ENCODE measurements at regions not wholly inside any gene's neighbourhood (a gene's known extent, or its start where the extent isn't known, plus 50 kb on each side); places are given as distances from the start of the nearest gene placed in this dataset.

GRCh38 chr6:156376091-156376490 lies 401.1 kb upstream of the ARID1B start:
- DNase-seq (ENCODE audit: low spot score) = no peak

DNA sequence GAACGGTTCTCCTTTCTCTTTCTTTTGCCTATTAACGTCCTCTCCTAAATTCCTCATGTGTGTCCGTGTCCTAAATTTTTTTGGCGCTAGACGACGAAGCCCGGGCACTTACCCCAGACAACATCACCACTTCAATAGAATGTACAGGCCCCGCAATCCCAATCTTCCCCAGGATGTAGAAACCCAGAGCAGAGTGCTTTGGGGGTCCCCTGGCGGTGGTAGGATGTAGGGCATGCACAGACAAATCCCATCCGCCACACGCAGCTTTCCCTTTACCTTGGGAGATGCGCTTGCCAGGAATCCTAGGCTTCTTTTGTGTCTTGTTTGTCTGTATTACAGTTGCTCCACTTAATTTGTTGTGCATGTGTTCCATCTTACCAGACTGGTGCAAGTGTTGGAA lies 417.3 kb upstream of the ARID1B start:
- DNase-seq (ENCODE audit: low spot score) = peak; percentile 42

DNA sequence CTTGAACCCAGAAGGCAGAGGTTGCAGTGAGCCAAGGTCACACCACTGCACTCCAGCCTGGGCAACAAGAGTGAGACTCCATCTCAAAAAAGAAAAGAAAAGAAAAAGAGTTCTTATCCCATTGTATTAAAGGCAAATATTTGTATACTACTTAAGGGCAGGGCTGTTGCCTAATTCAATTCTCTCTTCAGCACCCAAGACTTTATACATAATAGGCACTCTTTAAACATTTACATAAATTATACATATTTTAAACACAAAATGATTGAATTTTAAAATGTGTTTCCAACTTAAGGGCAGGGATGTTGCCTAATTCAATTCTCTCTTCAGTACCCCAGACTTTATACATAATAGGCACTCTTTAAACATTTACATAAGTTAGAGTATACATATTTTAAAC lies 424.3 kb upstream of the ARID1B start:
- DNase-seq (ENCODE audit: low spot score) = no peak

GRCh38 chr6:156351346-156351966 lies 425.7 kb upstream of the ARID1B start:
- no peak for DNase-seq (ENCODE audit: low spot score)

- DNase-seq (ENCODE audit: low spot score) = no peak
These were observed 426.8 kb upstream of the ARID1B start for GRCh38 chr6:156350337-156350736.

DNA sequence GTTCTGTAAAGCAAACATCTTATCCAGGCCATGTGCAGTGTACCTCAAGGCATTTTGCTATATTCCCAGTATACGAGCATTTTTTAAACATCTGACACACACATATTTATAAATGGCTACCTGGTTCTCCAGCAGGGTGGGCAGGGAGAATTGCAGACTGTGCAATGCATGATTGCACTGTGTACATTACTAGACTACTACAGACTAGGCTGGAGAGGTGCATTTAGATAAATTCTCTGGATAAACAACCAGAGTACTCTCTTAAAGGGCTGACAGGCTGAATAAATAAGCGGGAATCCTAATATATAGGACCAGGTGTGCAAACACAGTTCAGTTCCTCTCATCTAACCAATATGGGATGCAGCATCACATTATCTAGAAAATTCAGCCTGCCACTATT lies 428.3 kb upstream of the ARID1B start:
- DNase-seq (ENCODE audit: low spot score) = no peak

- no peak for DNase-seq (ENCODE audit: low spot score)
These were observed 428.8 kb upstream of the ARID1B start for GRCh38 chr6:156348424-156348823.

- no peak for DNase-seq (ENCODE audit: low spot score)
These were observed 429.5 kb upstream of the ARID1B start for GRCh38 chr6:156347656-156348055.

DNA sequence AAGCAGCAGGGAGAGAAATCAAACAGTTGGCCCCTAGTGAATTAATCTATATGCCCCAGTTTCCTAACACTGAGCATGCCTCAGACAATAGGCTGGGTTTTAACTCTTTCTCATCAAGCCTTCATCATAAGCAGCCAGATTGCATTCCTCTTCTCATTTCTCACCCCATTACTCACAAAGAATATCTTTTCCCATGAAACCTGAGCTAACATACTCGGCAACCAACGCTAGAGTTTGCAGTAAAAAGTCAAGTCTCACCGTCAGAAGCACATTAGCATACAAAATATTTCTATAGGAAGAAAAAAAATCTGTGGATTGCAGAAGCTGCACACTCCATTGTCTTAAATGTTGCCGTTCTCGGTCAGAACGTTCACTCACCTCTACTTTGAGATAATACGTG lies 429.9 kb upstream of the ARID1B start:
- no peak for DNase-seq (ENCODE audit: low spot score)

GRCh38 chr6:156345700-156346099 lies 431.5 kb upstream of the ARID1B start:
- DNase-seq (ENCODE audit: low spot score) = no peak

DNA sequence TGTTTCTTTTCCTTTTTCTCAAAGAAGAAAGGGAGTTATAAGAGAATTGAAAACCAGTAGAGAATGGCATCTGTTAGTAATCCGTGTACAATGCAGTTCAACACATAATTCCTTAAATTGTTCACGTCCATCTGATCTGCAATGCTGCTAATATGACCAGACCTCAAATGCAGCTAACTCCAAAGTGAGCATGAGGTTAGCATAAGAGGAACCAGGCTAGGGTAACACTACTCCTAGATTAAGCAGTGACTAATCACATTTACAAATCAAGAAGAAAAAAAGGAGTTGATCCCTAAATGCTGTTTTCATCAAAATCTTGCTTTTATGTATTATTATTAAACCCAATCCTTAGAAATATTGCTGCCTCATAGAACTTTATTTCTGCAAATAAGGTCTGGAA lies 432.7 kb upstream of the ARID1B start:
- no peak for DNase-seq (ENCODE audit: low spot score)

DNA sequence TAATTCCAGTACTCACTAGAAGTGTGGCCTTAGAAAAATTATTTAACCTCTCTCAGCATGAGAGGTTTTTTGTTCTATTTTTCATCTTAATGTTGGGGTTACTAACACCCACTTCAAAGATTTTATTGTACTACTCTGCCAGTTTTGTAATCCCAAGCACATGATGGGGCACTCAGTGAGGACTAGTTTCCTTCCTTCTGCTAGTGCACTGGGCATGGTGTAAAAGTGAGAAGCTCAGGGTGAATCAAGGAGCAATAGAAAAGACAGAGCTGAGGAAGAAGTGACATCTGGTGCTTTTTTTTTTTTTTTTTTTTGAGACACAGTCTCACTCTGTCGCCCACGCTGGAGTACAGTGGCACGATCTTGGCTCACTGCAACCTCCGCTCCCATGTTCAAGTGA lies 439.4 kb upstream of the ARID1B start:
- no peak for DNase-seq (ENCODE audit: low spot score)

- no peak for DNase-seq (ENCODE audit: low spot score)
These were observed 440.4 kb upstream of the ARID1B start for GRCh38 chr6:156336733-156337132.

DNA sequence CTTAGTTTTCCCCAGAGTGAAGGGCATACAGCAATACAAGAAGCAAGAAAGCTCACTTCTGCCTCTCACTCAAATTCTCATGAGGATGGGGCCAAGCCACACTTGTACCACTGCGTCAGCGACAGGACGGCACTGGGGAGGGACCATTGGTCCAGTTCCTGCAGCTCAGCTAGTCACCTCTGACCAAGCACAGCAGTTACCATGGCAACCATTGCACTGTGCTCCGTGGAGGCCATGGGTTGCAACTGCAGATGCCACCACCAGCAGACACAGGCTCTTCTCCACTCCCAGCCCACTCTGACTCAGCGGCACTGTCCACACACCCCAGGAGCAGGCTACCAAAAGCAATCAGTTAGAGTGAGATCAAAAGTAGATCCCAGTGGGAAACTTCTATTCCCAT lies 441.1 kb upstream of the ARID1B start:
- no peak for DNase-seq (ENCODE audit: low spot score)

GRCh38 chr6:156334966-156335365 lies 442.2 kb upstream of the ARID1B start:
- no peak for DNase-seq (ENCODE audit: low spot score)

DNA sequence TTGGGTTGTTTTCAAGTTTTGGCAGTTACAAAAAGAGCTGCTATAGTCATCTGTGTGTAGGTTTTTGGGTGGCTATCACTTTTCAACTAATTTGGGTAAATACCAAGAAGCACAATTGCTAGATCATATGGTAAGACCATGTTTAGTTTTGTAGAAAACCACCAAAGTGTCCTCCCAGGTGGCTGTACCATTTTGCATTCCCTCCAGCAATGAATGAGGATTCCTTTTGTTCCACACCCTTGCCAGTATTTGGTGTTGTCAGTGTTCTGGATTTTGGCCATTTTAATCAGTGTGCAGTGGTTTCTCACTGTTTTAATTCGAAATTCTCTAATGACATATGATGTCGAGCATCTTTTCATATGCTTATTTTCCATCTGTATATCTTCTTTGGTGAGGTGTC lies 457.5 kb upstream of the ARID1B start:
- no peak for DNase-seq (ENCODE audit: low spot score)

GRCh38 chr6:156316583-156317125 lies 460.5 kb upstream of the ARID1B start:
- no peak for DNase-seq (ENCODE audit: low spot score)

GRCh38 chr6:156315146-156315545 lies 462.0 kb upstream of the ARID1B start:
- no peak for DNase-seq (ENCODE audit: low spot score)

DNA sequence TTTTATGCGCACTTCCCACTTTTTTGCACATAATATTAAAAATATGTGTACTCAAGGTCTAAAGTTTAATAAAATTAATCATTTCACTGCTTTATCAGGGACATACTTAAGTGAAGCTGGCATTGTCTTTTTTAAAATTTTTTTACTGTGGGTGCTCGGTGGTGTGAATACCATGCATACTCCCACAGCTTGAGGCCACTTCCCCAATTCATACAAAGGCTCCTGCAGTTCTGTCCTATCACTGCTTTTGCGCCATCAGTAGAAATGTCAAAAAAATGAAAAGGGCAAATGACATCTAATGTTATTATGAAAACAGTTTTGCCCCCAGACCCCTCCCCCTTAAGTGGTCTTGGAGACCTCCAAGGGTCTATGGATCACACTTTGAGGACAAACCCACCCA lies 464.1 kb upstream of the ARID1B start:
- no peak for DNase-seq (ENCODE audit: low spot score)

DNA sequence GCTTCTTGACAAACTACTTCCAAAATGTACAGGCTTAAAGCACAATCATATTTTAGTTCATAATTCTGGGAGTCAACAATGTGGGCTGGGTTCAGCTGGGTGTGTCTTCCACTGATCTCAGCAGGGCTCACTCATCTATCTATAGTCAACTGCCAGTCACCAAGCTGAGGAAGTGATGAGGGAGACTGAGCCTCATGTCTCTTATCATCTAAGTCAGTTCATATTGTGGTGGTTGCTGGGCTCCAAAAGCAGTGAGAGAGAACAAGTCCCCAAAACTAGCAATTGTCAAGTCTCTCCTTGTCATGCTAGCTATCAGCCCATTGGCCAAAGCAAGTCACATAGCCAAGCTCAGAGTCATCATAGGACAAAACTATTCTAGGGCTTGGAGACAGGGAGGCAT lies 465.9 kb upstream of the ARID1B start:
- DNase-seq (ENCODE audit: low spot score) = no peak

GRCh38 chr6:156310701-156311100 lies 466.5 kb upstream of the ARID1B start:
- no peak for DNase-seq (ENCODE audit: low spot score)

DNA sequence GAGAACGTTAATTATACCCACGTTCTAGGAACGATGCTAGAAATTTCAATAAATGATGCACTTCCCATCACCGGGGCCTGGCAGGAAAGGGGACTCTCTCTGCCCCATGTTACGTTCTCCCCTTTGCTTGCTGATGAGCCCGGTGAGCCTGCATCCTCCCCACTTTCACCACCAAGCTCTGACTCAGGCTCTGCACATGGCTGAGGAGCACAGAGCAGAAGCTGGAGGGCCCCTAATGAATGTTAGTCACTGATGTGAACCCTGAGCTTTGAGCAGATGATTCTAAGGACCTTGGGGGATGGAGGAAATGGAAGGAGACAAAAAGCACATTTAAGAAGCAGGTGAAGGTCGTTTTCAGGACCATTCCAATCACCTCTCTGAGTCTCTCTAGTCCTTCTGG lies 468.2 kb upstream of the ARID1B start:
- DNase-seq (ENCODE audit: low spot score) = no peak

- DNase-seq (ENCODE audit: low spot score) = no peak
These were observed 468.6 kb upstream of the ARID1B start for GRCh38 chr6:156308604-156309003.

DNA sequence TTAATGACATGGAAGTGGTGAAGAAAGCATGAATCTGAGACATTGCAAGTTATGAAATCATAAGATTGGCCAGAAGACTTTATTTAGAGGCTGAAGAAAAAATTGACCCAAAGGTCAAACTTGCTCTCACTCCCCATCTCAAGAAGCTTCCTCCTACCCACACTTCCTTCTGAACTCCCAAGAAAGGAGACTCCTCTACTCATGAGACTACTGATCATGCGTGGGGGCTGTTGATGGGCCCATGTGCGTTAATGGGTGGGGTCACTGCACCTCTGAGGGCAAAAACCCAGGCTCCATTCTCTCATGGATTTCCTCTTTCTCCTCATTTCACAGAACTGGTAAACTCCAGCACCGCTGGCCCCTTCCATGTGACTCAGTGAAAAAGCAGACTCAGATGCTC lies 470.6 kb upstream of the ARID1B start:
- no peak for DNase-seq (ENCODE audit: low spot score)

DNA sequence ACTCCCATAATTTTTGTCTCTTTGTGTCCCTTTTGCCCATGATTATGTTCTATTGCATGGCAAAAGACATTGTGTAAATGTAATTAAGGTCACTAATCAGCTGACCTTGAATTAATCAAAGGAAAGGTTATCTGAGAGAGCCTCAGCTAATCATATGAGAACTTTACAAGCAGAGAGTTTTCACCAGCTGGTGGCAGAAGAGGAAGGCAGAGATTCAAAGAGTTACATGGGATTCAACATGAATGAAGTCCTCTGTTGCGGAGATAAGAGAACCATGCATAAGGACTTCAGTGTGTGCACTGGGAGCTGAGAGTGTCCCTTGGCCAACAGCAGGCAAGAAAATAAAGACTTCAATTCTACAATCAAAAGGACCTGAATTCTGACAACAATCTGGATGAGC lies 494.1 kb upstream of the ARID1B start:
- no peak for DNase-seq (ENCODE audit: low spot score)

Data from NAMALWA (cell line).